HG03457 (cell line): ENCODE measurements at regions not wholly inside any gene's neighbourhood (a gene's known extent, or its start where the extent isn't known, plus 50 kb on each side); places are given as distances from the start of the nearest gene placed in this dataset.
"Not testable (repeated sequence)": the region's sequence is repeated elsewhere in the genome, so short reads cannot be mapped to it uniquely, and the experiment has no call there.

ENCODE experiments used
- ATAC-seq: cut with Tn5 transposase; IDR thresholded peaks from one replicate; pipeline ENCODE4 v1.9.1; 2021; ENCODE audit warnings: moderate number of reproducible peaks; ENCODE audit not compliant: unreplicated experiment

GRCh38 chr1:166685891-166686290 lies 153.4 kb upstream of the POGK start:
- not testable (repeated sequence) for ATAC-seq

- ATAC-seq: not testable (repeated sequence)
Measured at GRCh38 chr1:166690596-166690995, 148.7 kb upstream of the POGK start.

GRCh38 chr1:166691476-166691875 lies 147.8 kb upstream of the POGK start:
- no peak for ATAC-seq

GRCh38 chr1:166692346-166692745 lies 146.9 kb upstream of the POGK start:
- no peak for ATAC-seq

- ATAC-seq: no peak
Measured at GRCh38 chr1:166693158-166693557, 146.1 kb upstream of the POGK start.

- ATAC-seq: no peak
Measured at GRCh38 chr1:166693673-166694297, 145.5 kb upstream of the POGK start.

GRCh38 chr1:166695115-166695514 lies 144.2 kb upstream of the POGK start:
- ATAC-seq: no peak

GRCh38 chr1:166695834-166696233 lies 143.4 kb upstream of the POGK start:
- not testable (repeated sequence) for ATAC-seq

- ATAC-seq: no peak
Measured at GRCh38 chr1:166698771-166699170, 140.5 kb upstream of the POGK start.

- no peak for ATAC-seq
Measured at GRCh38 chr1:166699613-166700012, 139.7 kb upstream of the POGK start.

- ATAC-seq: no peak
Measured at GRCh38 chr1:166700696-166701095, 138.6 kb upstream of the POGK start.

- no peak for ATAC-seq
Measured at GRCh38 chr1:166701603-166702100, 137.6 kb upstream of the POGK start.

GRCh38 chr1:166703141-166703540 lies 136.1 kb upstream of the POGK start:
- no peak for ATAC-seq

GRCh38 chr1:166703726-166704462 lies 135.4 kb upstream of the POGK start:
- ATAC-seq: no peak

GRCh38 chr1:166705376-166706289 lies 133.6 kb upstream of the POGK start:
- ATAC-seq: no peak

- no peak for ATAC-seq
Measured at GRCh38 chr1:166716620-166717019, 122.7 kb upstream of the POGK start.

GRCh38 chr1:166721145-166721544 lies 118.1 kb upstream of the POGK start:
- ATAC-seq: no peak

GRCh38 chr1:166730299-166730888 lies 108.9 kb upstream of the POGK start:
- no peak for ATAC-seq

GRCh38 chr1:166738140-166738539 lies 101.1 kb upstream of the POGK start:
- no peak for ATAC-seq

GRCh38 chr1:166738873-166739272 lies 100.4 kb upstream of the POGK start:
- ATAC-seq: no peak

GRCh38 chr1:166740668-166741276 lies 98.5 kb upstream of the POGK start:
- ATAC-seq: no peak
